Muscle layer of duodenum (tissue), 2 donors: ENCODE measurements at regions not wholly inside any gene's neighbourhood (a gene's known extent, or its start where the extent isn't known, plus 50 kb on each side); places are given as distances from the start of the nearest gene placed in this dataset.

Experiments used
- H3K27ac ChIP-seq: one replicate; pipeline ENCODE4 v1.7.0; 2013; ENCODE audit warnings: mild to moderate bottlenecking, low read length
- H3K27me3 ChIP-seq: one replicate; pipeline ENCODE4 v1.7.0; 2013; ENCODE audit warnings: low read depth, mild to moderate bottlenecking, control low read depth, low read length
- H3K36me3 ChIP-seq, 2 donors: one replicate each; pipeline ENCODE4 v1.7.0; 2013; ENCODE audit warnings: low read length in 2 of 2, control low read depth in 1 of 2, mild to moderate bottlenecking in 1 of 2; ENCODE audit not compliant: insufficient read depth in 2 of 2, control insufficient read depth in 1 of 2
- H3K4me1 ChIP-seq, 2 donors: one replicate each; pipeline ENCODE4 v1.7.0; 2013; ENCODE audit warnings: low read length in 2 of 2, mild to moderate bottlenecking in 2 of 2, control low read depth in 1 of 2, moderate library complexity in 1 of 2; ENCODE audit not compliant: insufficient read depth in 2 of 2, control insufficient read depth in 1 of 2
- H3K4me3 ChIP-seq, 2 donors: one replicate each; pipeline ENCODE4 v1.7.0; 2013; ENCODE audit warnings: low read length in 2 of 2, low read depth in 1 of 2, mild to moderate bottlenecking in 1 of 2
- H3K9me3 ChIP-seq, 2 donors: one replicate each; pipeline ENCODE4 v1.7.0; 2013; ENCODE audit warnings: low read length in 2 of 2, control low read depth in 1 of 2, mild to moderate bottlenecking in 1 of 2; ENCODE audit not compliant: control insufficient read depth in 1 of 2
- donor health status: healthy.

DNA sequence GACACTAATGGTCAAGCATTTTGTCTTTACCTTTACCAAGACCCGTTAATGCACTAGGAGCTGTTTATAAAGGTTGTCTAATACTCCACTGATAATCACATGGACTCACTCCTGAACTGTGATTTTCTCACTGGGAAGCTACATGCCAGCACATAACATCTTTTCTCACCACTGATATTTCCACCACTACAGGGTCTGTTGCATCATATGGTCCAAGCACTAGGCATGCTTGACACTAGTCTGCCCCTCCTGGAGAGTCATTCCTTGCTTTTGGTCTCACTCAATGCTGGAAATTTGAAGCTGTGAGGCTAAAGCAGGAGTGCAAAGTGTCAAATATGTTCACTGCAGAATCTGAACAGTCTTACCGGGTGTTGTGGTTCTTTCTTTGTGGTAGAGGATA is 1576.8 kb downstream of the CDH8 start:
- Histone ChIP-seq H3K36me3 (no peaks in the 10 kb centered on the region), H3K27me3 (no peaks in the 10 kb centered on the region), H3K4me1 (no peaks in the 10 kb centered on the region), H3K4me3 (no peak overlapping the region), H3K9me3 (no peaks in the 10 kb centered on the region), H3K27ac (no peak overlapping the region)

DNA sequence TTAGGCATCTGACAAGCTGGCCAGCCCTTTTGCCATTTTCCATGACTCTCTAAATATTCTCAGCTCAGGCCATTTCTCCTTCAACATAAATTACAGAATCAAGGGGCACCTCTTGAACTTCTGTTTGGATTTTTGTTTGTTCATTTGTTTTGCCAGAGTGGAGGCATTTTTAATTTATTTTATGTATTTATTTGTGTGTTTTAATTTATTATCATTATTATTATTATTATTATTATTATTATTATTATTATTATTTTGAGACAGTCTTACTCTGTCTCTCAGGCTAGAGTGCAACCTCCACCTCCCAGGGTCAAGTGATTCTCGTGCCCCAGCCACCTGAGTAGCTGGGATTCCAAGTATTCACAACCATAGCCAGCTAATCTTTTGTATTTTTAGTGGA is 1578.0 kb downstream of the CDH8 start:
- Histone ChIP-seq H3K27ac (no peak overlapping the region), H3K4me3 (no peak overlapping the region)

DNA sequence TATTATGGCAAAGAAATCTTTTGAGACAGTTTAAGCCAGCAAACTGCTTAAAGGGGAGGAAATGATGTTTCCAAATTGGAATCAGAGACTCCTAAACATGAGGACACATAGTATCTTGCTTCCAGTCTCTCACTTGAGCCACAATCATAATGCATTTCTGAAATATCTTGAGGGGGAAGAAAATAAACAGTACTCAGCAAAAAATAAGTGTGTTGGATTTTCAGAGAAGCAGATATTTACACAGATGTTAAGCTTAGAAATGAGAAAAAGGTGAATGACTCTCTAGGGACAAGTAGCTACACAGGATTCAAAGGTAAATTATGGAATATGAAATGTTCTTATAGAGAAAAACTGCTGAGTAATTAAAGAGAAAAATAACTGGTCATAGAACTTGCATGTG is 1583.6 kb downstream of the CDH8 start:
- H3K27me3 ChIP-seq, result no peaks in the 10 kb centered on the region

More for the DNA sequence above, 1578.0 kb downstream of the CDH8 start:
- no peaks in the 10 kb centered on the region for H3K9me3 ChIP-seq
- H3K36me3 ChIP-seq, result no peaks in the 10 kb centered on the region
- no peaks in the 10 kb centered on the region for H3K27me3 ChIP-seq
- H3K4me1 ChIP-seq, result no peaks in the 10 kb centered on the region

GRCh38 chr16:60438894-60439293 is 1597.3 kb downstream of the CDH8 start:
- H3K27ac ChIP-seq, result no peak overlapping the region
- H3K4me3 ChIP-seq, result no peak overlapping the region
- no peaks in the 10 kb centered on the region for H3K36me3 ChIP-seq
- H3K4me1 ChIP-seq, result no peaks in the 10 kb centered on the region
- no peaks in the 10 kb centered on the region for H3K9me3 ChIP-seq
- H3K27me3 ChIP-seq, result no peaks in the 10 kb centered on the region

More for the DNA sequence above, 1583.6 kb downstream of the CDH8 start:
- Histone ChIP-seq H3K36me3 (no peaks in the 10 kb centered on the region), H3K4me1 (no peaks in the 10 kb centered on the region), H3K27ac (no peak overlapping the region), H3K4me3 (no peak overlapping the region), H3K9me3 (no peaks in the 10 kb centered on the region)

DNA sequence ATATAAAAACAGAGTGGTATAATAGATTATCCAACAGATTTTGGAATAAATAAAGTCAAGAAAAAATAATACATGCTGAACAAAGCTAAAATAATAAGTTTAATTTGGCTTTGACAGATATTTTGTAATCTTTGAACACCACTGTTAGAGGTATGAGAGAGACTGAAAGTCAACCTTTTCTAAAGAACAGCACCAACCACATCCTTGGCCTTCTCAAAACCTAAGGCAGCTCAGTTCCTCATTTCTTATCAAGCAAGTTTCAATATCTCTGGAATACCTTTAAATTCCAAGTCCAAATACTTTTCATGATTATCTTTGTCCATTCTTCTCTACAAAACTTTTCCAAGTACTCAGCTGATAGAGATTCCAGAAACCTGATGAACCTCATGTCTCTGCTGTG is 1603.8 kb downstream of the CDH8 start:
- H3K27ac ChIP-seq, result no peak overlapping the region
- H3K27me3 ChIP-seq, result no peaks in the 10 kb centered on the region
- no peaks in the 10 kb centered on the region for H3K4me1 ChIP-seq
- H3K36me3 ChIP-seq, result no peaks in the 10 kb centered on the region
- H3K4me3 ChIP-seq, result no peak overlapping the region
- no peaks in the 10 kb centered on the region for H3K9me3 ChIP-seq

- Histone ChIP-seq H3K36me3 (no peaks in the 10 kb centered on the region), H3K27me3 (no peaks in the 10 kb centered on the region), H3K4me1 (no peaks in the 10 kb centered on the region), H3K4me3 (no peak overlapping the region), H3K27ac (no peak overlapping the region), H3K9me3 (peaks cover 0 to 4% of the 10 kb centered on the region in 2 donors)
These were observed 1616.4 kb downstream of the CDH8 start for GRCh38 chr16:60419859-60420258.

DNA sequence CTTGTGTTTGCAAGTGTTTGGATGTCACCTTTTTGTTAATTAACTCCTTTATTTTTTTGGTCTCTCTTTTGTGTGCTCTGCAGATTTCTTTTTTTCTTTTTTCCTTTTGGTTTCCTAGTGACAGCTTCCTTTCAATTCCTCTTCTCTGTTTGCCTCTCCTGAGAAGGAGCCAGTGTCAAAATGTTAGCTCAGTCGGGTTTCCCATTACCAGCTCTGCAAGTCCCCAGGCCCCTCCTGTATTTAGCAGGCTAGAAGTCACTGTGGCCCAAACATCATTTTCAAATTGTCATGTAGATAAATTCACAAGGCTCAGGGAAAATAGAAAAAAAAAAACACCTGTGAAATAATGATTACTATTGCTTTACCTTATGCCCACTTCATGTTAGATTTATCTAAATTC is 1621.6 kb downstream of the CDH8 start:
- no peaks in the 10 kb centered on the region for H3K36me3 ChIP-seq
- no peaks in the 10 kb centered on the region for H3K4me1 ChIP-seq
- no peaks in the 10 kb centered on the region for H3K27me3 ChIP-seq
- no peak overlapping the region for H3K4me3 ChIP-seq
- H3K9me3 ChIP-seq, result peaks cover 0 to 4% of the 10 kb centered on the region in 2 donors
- no peak overlapping the region for H3K27ac ChIP-seq

DNA sequence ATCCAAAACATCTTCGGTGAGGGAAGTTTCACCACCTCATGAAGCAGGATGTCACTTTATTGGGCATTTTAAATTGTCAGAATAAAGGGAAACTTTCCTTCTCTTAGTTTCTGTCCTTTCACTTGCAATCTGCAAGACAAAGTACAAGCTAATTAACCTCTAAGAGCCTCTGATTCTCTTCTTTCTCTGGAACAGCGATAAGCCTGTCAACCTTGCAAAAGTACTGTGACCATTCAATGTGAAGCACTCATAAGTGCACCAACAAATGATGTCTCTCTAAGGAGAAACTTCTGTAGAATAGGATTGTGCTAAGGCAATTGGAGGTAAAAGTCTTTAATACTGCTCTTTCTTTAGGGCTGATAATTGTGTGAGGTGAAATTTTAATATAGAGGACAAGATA is 1622.3 kb downstream of the CDH8 start:
- Histone ChIP-seq H3K4me1 (no peaks in the 10 kb centered on the region), H3K4me3 (no peak overlapping the region), H3K27ac (no peak overlapping the region), H3K9me3 (peaks cover 0 to 4% of the 10 kb centered on the region in 2 donors), H3K27me3 (no peaks in the 10 kb centered on the region), H3K36me3 (no peaks in the 10 kb centered on the region)

DNA sequence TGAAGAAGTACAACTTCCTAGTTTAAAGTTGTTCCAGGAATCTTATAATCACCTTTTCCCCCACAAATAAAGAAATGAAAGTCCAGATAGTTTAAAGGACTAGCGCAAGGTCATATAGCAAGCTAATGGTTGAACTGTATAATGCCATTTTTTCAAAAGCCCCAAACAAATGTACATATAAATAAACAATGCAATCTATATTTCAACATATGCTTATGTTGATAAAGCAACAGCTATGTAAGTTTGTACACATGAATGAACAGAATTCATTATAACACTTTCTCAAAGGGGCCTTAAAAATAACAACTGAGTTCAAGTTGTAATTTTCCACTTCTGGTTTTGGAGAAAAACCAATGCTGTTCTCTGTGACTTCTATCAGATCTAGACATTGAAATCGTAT is 1628.6 kb downstream of the CDH8 start:
- H3K4me3 ChIP-seq, result no peak overlapping the region
- no peaks in the 10 kb centered on the region for H3K36me3 ChIP-seq
- H3K27ac ChIP-seq, result no peak overlapping the region
- H3K9me3 ChIP-seq, result no peaks in the 10 kb centered on the region
- no peaks in the 10 kb centered on the region for H3K4me1 ChIP-seq
- H3K27me3 ChIP-seq, result no peaks in the 10 kb centered on the region

DNA sequence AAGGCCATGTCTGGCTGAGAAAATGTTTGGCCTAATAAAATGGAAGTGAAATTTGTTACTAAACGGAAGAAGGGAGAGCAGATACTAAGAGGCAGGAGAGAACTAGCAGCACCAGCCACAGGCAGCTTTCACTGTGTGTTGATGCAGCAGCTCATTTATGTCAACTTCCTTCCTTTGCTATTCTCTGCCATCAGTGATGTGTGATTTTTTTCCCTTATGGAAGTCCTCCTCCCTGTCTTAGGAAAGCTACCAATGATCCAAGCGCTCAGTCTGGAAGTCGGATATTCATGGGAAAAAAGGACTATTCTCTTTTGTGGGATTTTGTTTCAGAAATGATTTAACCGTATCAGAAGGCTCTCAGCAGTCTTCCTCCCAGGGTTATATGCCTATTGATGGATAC is 1629.2 kb downstream of the CDH8 start:
- Histone ChIP-seq H3K36me3 (no peaks in the 10 kb centered on the region), H3K4me1 (no peaks in the 10 kb centered on the region), H3K9me3 (no peaks in the 10 kb centered on the region), H3K4me3 (no peak overlapping the region), H3K27me3 (no peaks in the 10 kb centered on the region), H3K27ac (no peak overlapping the region)

DNA sequence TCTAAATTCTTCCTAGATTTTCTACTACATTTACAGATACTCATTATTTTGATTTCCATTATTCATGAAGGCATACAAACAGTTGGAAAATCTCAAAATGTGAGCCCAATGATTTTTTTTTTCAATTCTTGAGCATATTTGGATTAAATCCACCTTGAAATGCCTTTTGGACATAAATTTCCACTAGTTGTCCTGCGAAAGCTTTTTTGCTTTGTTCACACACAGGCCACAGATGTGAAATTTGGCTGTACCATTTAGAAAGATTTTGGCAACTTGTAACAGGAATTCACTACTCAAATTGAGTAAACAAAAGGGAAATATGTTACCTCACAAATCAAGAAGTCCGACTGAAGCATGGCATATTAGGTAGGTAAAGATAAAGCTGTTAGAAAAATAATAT is 1631.0 kb downstream of the CDH8 start:
- H3K4me3 ChIP-seq, result no peak overlapping the region
- H3K27ac ChIP-seq, result no peak overlapping the region
- no peaks in the 10 kb centered on the region for H3K27me3 ChIP-seq
- H3K4me1 ChIP-seq, result no peaks in the 10 kb centered on the region
- H3K36me3 ChIP-seq, result no peaks in the 10 kb centered on the region
- no peaks in the 10 kb centered on the region for H3K9me3 ChIP-seq

DNA sequence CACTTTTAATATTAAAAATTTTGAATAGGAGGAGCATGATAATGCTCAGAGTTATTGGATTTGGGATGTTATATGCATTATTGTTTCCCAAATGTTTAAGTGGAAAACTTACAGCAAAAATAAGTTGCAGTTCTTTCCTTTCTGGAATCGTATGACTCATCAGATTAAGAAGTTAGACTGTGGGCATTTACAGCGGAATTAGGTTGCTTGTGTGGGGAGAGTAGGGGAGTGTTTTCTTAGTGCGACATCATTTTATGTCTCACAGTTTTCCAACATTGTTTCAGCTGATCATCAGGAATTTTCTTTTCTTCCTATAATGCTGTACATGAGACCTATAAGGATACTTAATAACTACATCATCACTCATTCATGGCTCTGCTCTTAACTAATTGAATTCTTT is 1631.8 kb downstream of the CDH8 start:
- no peak overlapping the region for H3K4me3 ChIP-seq
- no peak overlapping the region for H3K27ac ChIP-seq
- no peaks in the 10 kb centered on the region for H3K36me3 ChIP-seq
- H3K4me1 ChIP-seq, result no peaks in the 10 kb centered on the region
- H3K9me3 ChIP-seq, result no peaks in the 10 kb centered on the region
- no peaks in the 10 kb centered on the region for H3K27me3 ChIP-seq
